A673 (cell line): ENCODE measurements at regions not wholly inside any gene's neighbourhood (a gene's known extent, or its start where the extent isn't known, plus 50 kb on each side); places are given as distances from the start of the nearest gene placed in this dataset.

Experiments used
- BruUV-seq: library from RNA; stranded (reverse); fragments of 400-500 nt; replicated peaks from 2 replicates; lab custom pipeline; 2021; lab: Mats Ljungman, UMichigan
- CTCF ChIA-PET: fragments of 300-600 bp; sonication (Branson Sonifier 250); formaldehyde crosslinking; loops from one replicate; lab custom pipeline; 2022; ENCODE audit warnings: antibody characterized with exemption; lab: Charles Lee
- POLR2A ChIA-PET: fragments of 300-600 bp; sonication (Branson Sonifier 250); formaldehyde crosslinking; loops from one replicate; lab custom pipeline; 2022; ENCODE audit warnings: antibody characterized with exemption; ENCODE audit not compliant: low non-redundant PET; lab: Charles Lee
- DNase-seq: peaks from one replicate; pipeline ENCODE4 v3.0.0-alpha.2; 2015; ENCODE audit warnings: low spot score
- H3K27ac ChIP-seq: fragments of 200-600 bp; sonication (generic); 2 replicates; pipeline ENCODE4 v1.5.1; 2016; ENCODE audit warnings: mixed run types, low read depth, mild to moderate bottlenecking, mixed read lengths, antibody characterized with exemption, low read length; ENCODE audit not compliant: poor library complexity, severe bottlenecking
- H3K27me3 ChIP-seq: fragments of 200-600 bp; sonication (generic); replicated peaks from 2 replicates; pipeline ENCODE4 v1.6.1; 2017; ENCODE audit warnings: mixed run types, low read depth, mild to moderate bottlenecking, mixed read lengths, antibody characterized with exemption, low read length; ENCODE audit not compliant: insufficient read depth, poor library complexity
- H3K36me3 ChIP-seq: fragments of 200-600 bp; sonication (generic); 2 replicates; pipeline ENCODE4 v1.6.1; 2016; ENCODE audit warnings: mixed run types, mild to moderate bottlenecking, mixed read lengths, antibody characterized with exemption, low read length; ENCODE audit not compliant: insufficient read depth, poor library complexity, severe bottlenecking
- H3K4me1 ChIP-seq: fragments of 200-600 bp; sonication (generic); 2 replicates; pipeline ENCODE4 v1.6.1; 2017; ENCODE audit warnings: mixed run types, mild to moderate bottlenecking, mixed read lengths, antibody characterized with exemption, low read length; ENCODE audit not compliant: insufficient read depth, poor library complexity, severe bottlenecking
- H3K4me3 ChIP-seq: fragments of 200-600 bp; sonication (generic); 2 replicates; pipeline ENCODE4 v1.5.1; 2016; ENCODE audit warnings: low read depth, mixed run types, mild to moderate bottlenecking, mixed read lengths, low read length; ENCODE audit not compliant: poor library complexity, severe bottlenecking
- H3K9me3 ChIP-seq: fragments of 200-600 bp; sonication (generic); 2 replicates; pipeline ENCODE4 v1.6.1; 2016; ENCODE audit warnings: mixed run types, low read depth, mild to moderate bottlenecking, mixed read lengths, antibody characterized with exemption, low read length; ENCODE audit not compliant: poor library complexity, severe bottlenecking
- EZH2 ChIP-seq: fragments of 200-600 bp; sonication (generic); IDR thresholded peaks from 2 replicates; pipeline ENCODE4 v1.6.1; 2017; ENCODE audit warnings: borderline replicate concordance, low read depth, mild to moderate bottlenecking, mixed read lengths, antibody characterized with exemption, low read length; ENCODE audit not compliant: poor library complexity, severe bottlenecking
- intact Hi-C: fragments of 100-400 bp; cut with micrococcal nuclease; formaldehyde crosslinking; loops from one replicate; pipeline ENCODE4 v1.10.0; 2022; ENCODE audit not compliant: unreplicated experiment
- TF ChIP-seq, protein P1 (sequence below): fragments of 300-800, 200-600 bp; sonication (generic); conservative IDR thresholded peaks from 2 replicates; pipeline ENCODE4 v1.5.1; 2017; ENCODE audit warnings: low read depth, mild to moderate bottlenecking, antibody characterized with exemption, low read length, moderate library complexity, mixed read lengths

- Histone ChIP-seq H3K9me3 (no peaks in the 10 kb centered on the region), H3K4me1 (no peaks in the 10 kb centered on the region), H3K27ac (no peak overlapping the region), H3K27me3 (no peaks in the 10 kb centered on the region), H3K4me3 (no peak overlapping the region), H3K36me3 (no peaks in the 10 kb centered on the region)
- no peak for DNase-seq
- intact Hi-C loops: no loop called here
- ChIA-PET POLR2A (no interaction called here), CTCF (no interaction called here)
- BruUV-seq: no TSS peak
- TF ChIP-seq EZH2: no peak
- TF ChIP-seq, protein P1, sequence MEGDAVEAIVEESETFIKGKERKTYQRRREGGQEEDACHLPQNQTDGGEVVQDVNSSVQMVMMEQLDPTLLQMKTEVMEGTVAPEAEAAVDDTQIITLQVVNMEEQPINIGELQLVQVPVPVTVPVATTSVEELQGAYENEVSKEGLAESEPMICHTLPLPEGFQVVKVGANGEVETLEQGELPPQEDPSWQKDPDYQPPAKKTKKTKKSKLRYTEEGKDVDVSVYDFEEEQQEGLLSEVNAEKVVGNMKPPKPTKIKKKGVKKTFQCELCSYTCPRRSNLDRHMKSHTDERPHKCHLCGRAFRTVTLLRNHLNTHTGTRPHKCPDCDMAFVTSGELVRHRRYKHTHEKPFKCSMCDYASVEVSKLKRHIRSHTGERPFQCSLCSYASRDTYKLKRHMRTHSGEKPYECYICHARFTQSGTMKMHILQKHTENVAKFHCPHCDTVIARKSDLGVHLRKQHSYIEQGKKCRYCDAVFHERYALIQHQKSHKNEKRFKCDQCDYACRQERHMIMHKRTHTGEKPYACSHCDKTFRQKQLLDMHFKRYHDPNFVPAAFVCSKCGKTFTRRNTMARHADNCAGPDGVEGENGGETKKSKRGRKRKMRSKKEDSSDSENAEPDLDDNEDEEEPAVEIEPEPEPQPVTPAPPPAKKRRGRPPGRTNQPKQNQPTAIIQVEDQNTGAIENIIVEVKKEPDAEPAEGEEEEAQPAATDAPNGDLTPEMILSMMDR: no peak
Observed at GRCh38 chrX:69046996-69047490, 118.2 kb downstream of the PJA1 start.

DNA sequence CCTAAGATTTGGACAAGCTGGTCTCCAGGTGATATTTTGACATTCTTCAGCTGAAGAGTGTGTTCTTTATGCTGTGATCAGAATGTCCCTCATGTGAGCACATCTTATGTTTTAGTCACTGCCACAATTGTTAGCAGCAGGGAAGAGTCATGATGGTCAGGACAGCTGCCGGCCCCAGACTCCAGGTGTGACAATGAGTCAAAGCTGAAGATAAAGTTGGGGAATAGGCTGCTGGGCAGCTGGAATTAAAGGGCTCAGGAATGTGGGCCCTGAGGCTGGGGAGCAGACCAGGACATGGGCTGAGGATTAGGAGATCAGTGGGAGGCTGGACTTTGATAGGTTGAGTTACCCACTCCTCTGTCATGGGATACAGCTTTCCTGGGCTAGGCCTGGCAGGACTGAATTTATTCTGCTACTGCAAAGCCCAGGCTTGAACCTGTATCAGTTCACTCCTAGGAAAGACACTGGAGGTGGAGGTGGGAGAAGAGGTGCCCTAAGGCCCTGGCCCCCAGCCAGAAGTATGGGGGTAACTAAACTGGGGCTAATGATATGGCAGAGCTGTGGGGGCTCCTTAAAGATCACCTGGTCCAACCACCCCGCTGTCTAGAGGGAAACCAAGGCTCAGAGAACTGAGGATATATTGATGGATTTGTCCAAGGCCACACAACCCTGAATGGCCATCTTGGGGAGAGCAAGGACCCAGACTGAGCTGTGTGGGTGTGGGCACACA lies 119.5 kb downstream of the PJA1 start:
- no peaks in the 10 kb centered on the region for H3K4me1 ChIP-seq
- DNase-seq: no peak
- intact Hi-C loops: no loop called here
- H3K36me3 ChIP-seq: no peaks in the 10 kb centered on the region
- no peak overlapping the region for H3K4me3 ChIP-seq
- BruUV-seq: no TSS peak
- TF ChIP-seq, protein P1: no peak
- CTCF ChIA-PET: no interaction called here
- no peaks in the 10 kb centered on the region for H3K27me3 ChIP-seq
- H3K27ac ChIP-seq: no peak overlapping the region
- H3K9me3 ChIP-seq: no peaks in the 10 kb centered on the region
- POLR2A ChIA-PET: no interaction called here

- CTCF ChIA-PET: no interaction called here
- BruUV-seq: no TSS peak
- no peak for TF ChIP-seq EZH2
- TF ChIP-seq, protein P1: no peak
- Histone ChIP-seq H3K9me3 (no peaks in the 10 kb centered on the region), H3K27me3 (no peaks in the 10 kb centered on the region), H3K4me3 (no peak overlapping the region), H3K4me1 (no peaks in the 10 kb centered on the region), H3K36me3 (no peaks in the 10 kb centered on the region), H3K27ac (no peak overlapping the region)
- DNase-seq: no peak
- POLR2A ChIA-PET: no interaction called here
- intact Hi-C loops: no loop called here
Observed at GRCh38 chrX:69038816-69039215, 126.4 kb downstream of the PJA1 start.
